SJSA1 (cell line): ENCODE measurements at regions not wholly inside any gene's neighbourhood (a gene's known extent, or its start where the extent isn't known, plus 50 kb on each side); places are given as distances from the start of the nearest gene placed in this dataset.

Experiments
- DNase-seq, 2 experiments: peaks; one replicate each; pipeline ENCODE4 v3.0.0-alpha.2; 2015 to 2020; ENCODE audit warnings: low spot score in 2 of 2, low read depth in 1 of 2
- H3K27ac ChIP-seq: fragments of 250-450 bp; sonication (Bioruptor Pico); 2 replicates; pipeline ENCODE4 v1.5.1; 2020; ENCODE audit warnings: mild to moderate bottlenecking, moderate library complexity
- H3K27me3 ChIP-seq: fragments of 250-450 bp; sonication (Bioruptor Pico); replicated peaks from 2 replicates; pipeline ENCODE4 v1.5.1; 2020; ENCODE audit warnings: mild to moderate bottlenecking, moderate library complexity
- H3K36me3 ChIP-seq: fragments of 250-450 bp; sonication (Bioruptor Pico); 2 replicates; pipeline ENCODE4 v1.5.1; 2020; ENCODE audit warnings: mild to moderate bottlenecking
- H3K4me1 ChIP-seq: fragments of 250-450 bp; sonication (Bioruptor Pico); replicated peaks from 2 replicates; pipeline ENCODE4 v1.6.1; 2021; ENCODE audit warnings: mild to moderate bottlenecking
- H3K4me3 ChIP-seq: fragments of 250-450 bp; sonication (Bioruptor Pico); 2 replicates; pipeline ENCODE4 v1.5.1; 2020; ENCODE audit warnings: mild to moderate bottlenecking
- H3K9me3 ChIP-seq: fragments of 250-450 bp; sonication (Bioruptor Pico); replicated peaks from 2 replicates; pipeline ENCODE4 v1.5.1; 2020; ENCODE audit warnings: mild to moderate bottlenecking

GRCh38 chr12:67526129-67526528 is 122.4 kb upstream of the DYRK2 start:
- no peak overlapping the region for H3K27ac ChIP-seq
- no peak overlapping the region for H3K4me3 ChIP-seq
- DNase-seq: no peak
- 0 out of 2 replicates have a peak, but pooled peaks cover 3% of the 10 kb centered on the region for H3K9me3 ChIP-seq
- H3K27me3 ChIP-seq: no peaks in the 10 kb centered on the region
- H3K4me1 ChIP-seq: peaks cover 10% of the 10 kb centered on the region
- H3K36me3 ChIP-seq: no peaks in the 10 kb centered on the region

- DNase-seq: peak in 1 of 2 experiments; percentile 55
- no peaks in the 10 kb centered on the region for H3K27me3 ChIP-seq
- 0 out of 2 replicates have a peak, but pooled peaks cover 3% of the 10 kb centered on the region for H3K9me3 ChIP-seq
- no peak overlapping the region for H3K4me3 ChIP-seq
- H3K27ac ChIP-seq: no peak overlapping the region
- no peaks in the 10 kb centered on the region for H3K36me3 ChIP-seq
- peaks cover 30% of the 10 kb centered on the region for H3K4me1 ChIP-seq
These were observed 117.5 kb upstream of the DYRK2 start for GRCh38 chr12:67531051-67531450.

- H3K4me1 ChIP-seq: peaks cover 30% of the 10 kb centered on the region
- H3K36me3 ChIP-seq: no peaks in the 10 kb centered on the region
- H3K9me3 ChIP-seq: 0 out of 2 replicates have a peak, but pooled peaks cover 3% of the 10 kb centered on the region
- no peak for DNase-seq
- H3K27me3 ChIP-seq: no peaks in the 10 kb centered on the region
- no peak overlapping the region for H3K4me3 ChIP-seq
- no peak overlapping the region for H3K27ac ChIP-seq
These were observed 117.0 kb upstream of the DYRK2 start for GRCh38 chr12:67531501-67531900.

GRCh38 chr12:67533159-67533558 is 115.4 kb upstream of the DYRK2 start:
- DNase-seq: no peak
- Histone ChIP-seq H3K27me3 (no peaks in the 10 kb centered on the region), H3K9me3 (0 out of 2 replicates have a peak, but pooled peaks cover 3% of the 10 kb centered on the region), H3K27ac (no peak overlapping the region), H3K4me1 (peaks cover 30% of the 10 kb centered on the region), H3K4me3 (no peak overlapping the region), H3K36me3 (no peaks in the 10 kb centered on the region)

- no peak for DNase-seq
- Histone ChIP-seq H3K9me3 (0 out of 2 replicates have a peak, but pooled peaks cover 3% of the 10 kb centered on the region), H3K4me1 (peaks cover 30% of the 10 kb centered on the region), H3K27ac (no peak overlapping the region), H3K27me3 (no peaks in the 10 kb centered on the region), H3K4me3 (no peak overlapping the region), H3K36me3 (no peaks in the 10 kb centered on the region)
These were observed 114.5 kb upstream of the DYRK2 start for GRCh38 chr12:67534046-67534445.

- H3K9me3 ChIP-seq: 0 out of 2 replicates have a peak, but pooled peaks cover 3% of the 10 kb centered on the region
- no peaks in the 10 kb centered on the region for H3K27me3 ChIP-seq
- no peak overlapping the region for H3K4me3 ChIP-seq
- DNase-seq: peak in 1 of 2 experiments; percentile 43
- no peaks in the 10 kb centered on the region for H3K36me3 ChIP-seq
- no peak overlapping the region for H3K27ac ChIP-seq
- H3K4me1 ChIP-seq: peaks cover 30% of the 10 kb centered on the region
These were observed 113.9 kb upstream of the DYRK2 start for GRCh38 chr12:67534681-67535080.

GRCh38 chr12:67535176-67535575 is 113.4 kb upstream of the DYRK2 start:
- Histone ChIP-seq H3K9me3 (0 out of 2 replicates have a peak, but pooled peaks cover 3% of the 10 kb centered on the region), H3K36me3 (no peaks in the 10 kb centered on the region), H3K27me3 (no peaks in the 10 kb centered on the region), H3K4me1 (peaks cover 30% of the 10 kb centered on the region), H3K27ac (no peak overlapping the region), H3K4me3 (no peak overlapping the region)
- DNase-seq: no peak

- 0 out of 2 replicates have a peak, but pooled peaks cover under 1% of the 10 kb centered on the region for H3K9me3 ChIP-seq
- no peaks in the 10 kb centered on the region for H3K27me3 ChIP-seq
- H3K36me3 ChIP-seq: no peaks in the 10 kb centered on the region
- no peak overlapping the region for H3K27ac ChIP-seq
- H3K4me1 ChIP-seq: peaks cover 28% of the 10 kb centered on the region
- no peak for DNase-seq
- no peak overlapping the region for H3K4me3 ChIP-seq
These were observed 112.6 kb upstream of the DYRK2 start for GRCh38 chr12:67535971-67536370.

GRCh38 chr12:67539329-67539728 is 109.2 kb upstream of the DYRK2 start:
- Histone ChIP-seq H3K4me1 (peaks cover 14% of the 10 kb centered on the region), H3K9me3 (no peaks in the 10 kb centered on the region), H3K36me3 (no peaks in the 10 kb centered on the region), H3K27ac (no peak overlapping the region), H3K4me3 (no peak overlapping the region), H3K27me3 (no peaks in the 10 kb centered on the region)
- no peak for DNase-seq

- no peak for DNase-seq
These were observed 108.6 kb upstream of the DYRK2 start for GRCh38 chr12:67539946-67540345.

GRCh38 chr12:67540920-67541624 is 107.5 kb upstream of the DYRK2 start:
- no peak overlapping the region for H3K27ac ChIP-seq
- DNase-seq: no peak
- H3K9me3 ChIP-seq: no peaks in the 10 kb centered on the region
- H3K4me1 ChIP-seq: peaks cover 6% of the 10 kb centered on the region
- no peaks in the 10 kb centered on the region for H3K36me3 ChIP-seq
- H3K4me3 ChIP-seq: no peak overlapping the region
- H3K27me3 ChIP-seq: no peaks in the 10 kb centered on the region

More at GRCh38 chr12:67539946-67540345, 108.6 kb upstream of the DYRK2 start:
- Histone ChIP-seq H3K27ac (no peak overlapping the region), H3K27me3 (no peaks in the 10 kb centered on the region), H3K4me1 (peaks cover 8% of the 10 kb centered on the region), H3K4me3 (no peak overlapping the region), H3K36me3 (no peaks in the 10 kb centered on the region), H3K9me3 (no peaks in the 10 kb centered on the region)

GRCh38 chr12:67541625-67541991 is 106.9 kb upstream of the DYRK2 start:
- Histone ChIP-seq H3K9me3 (no peaks in the 10 kb centered on the region), H3K27ac (no peak overlapping the region), H3K4me3 (no peak overlapping the region), H3K36me3 (no peaks in the 10 kb centered on the region), H3K4me1 (peaks cover 6% of the 10 kb centered on the region), H3K27me3 (no peaks in the 10 kb centered on the region)
- DNase-seq: no peak

GRCh38 chr12:67543021-67543770 is 105.3 kb upstream of the DYRK2 start:
- DNase-seq: no peak
- H3K4me1 ChIP-seq: peaks cover 6% of the 10 kb centered on the region
- H3K4me3 ChIP-seq: no peak overlapping the region
- H3K27ac ChIP-seq: no peak overlapping the region
- H3K27me3 ChIP-seq: 0 out of 2 replicates have a peak, but pooled peaks cover 2% of the 10 kb centered on the region
- H3K9me3 ChIP-seq: no peaks in the 10 kb centered on the region
- no peaks in the 10 kb centered on the region for H3K36me3 ChIP-seq

GRCh38 chr12:67545298-67545697 is 103.2 kb upstream of the DYRK2 start:
- DNase-seq: no peak

More at GRCh38 chr12:67545298-67545697, 103.2 kb upstream of the DYRK2 start:
- Histone ChIP-seq H3K36me3 (no peaks in the 10 kb centered on the region), H3K4me3 (no peak overlapping the region), H3K27me3 (0 out of 2 replicates have a peak, but pooled peaks cover 2% of the 10 kb centered on the region), H3K27ac (no peak overlapping the region), H3K9me3 (no peaks in the 10 kb centered on the region), H3K4me1 (peaks cover 6% of the 10 kb centered on the region)
